K562 (cell line): ENCODE measurements at regions not wholly inside any gene's neighbourhood (a gene's known extent, or its start where the extent isn't known, plus 50 kb on each side); places are given as distances from the start of the nearest gene placed in this dataset.

Source experiments
- ARID4B ChIP-seq: sonication (generic); formaldehyde crosslinking; IDR thresholded peaks from 2 replicates; pipeline ENCODE4 v1.8.0; 2022; ENCODE audit warnings: mild to moderate bottlenecking, missing genetic modification reagents
- BACH1 ChIP-seq: fragments of 200-800 bp; sonication (Bioruptor generic); IDR thresholded peaks from 2 replicates; pipeline ENCODE4 v1.6.1; 2016; ENCODE audit warnings: missing genetic modification characterization, missing compliant biosample characterization
- BRD9 ChIP-seq: fragments of 450-650 bp; IDR thresholded peaks from 2 replicates; pipeline ENCODE4 v1.6.1; 2018; ENCODE audit warnings: low read depth; ENCODE audit not compliant: partially characterized antibody
- CEBPG ChIP-seq, 3 experiments: fragments of 200-800 bp in 1 of 3; sonication (Bioruptor generic) in 1 of 3; sonication (generic) in 1 of 3; formaldehyde crosslinking in 1 of 3; IDR thresholded peaks in 2 of 3; conservative IDR thresholded peaks in 1 of 3; 2 replicates each; pipeline versions ENCODE4 v1.6.1 to v1.8.0; 2016 to 2022; ENCODE audit warnings: missing compliant biosample characterization in 2 of 3, missing genetic modification characterization in 2 of 3, mild to moderate bottlenecking in 1 of 3, missing genetic modification reagents in 1 of 3
- CREB1 ChIP-seq, 2 experiments: sonication (generic) in 1 of 2; formaldehyde crosslinking in 1 of 2; IDR thresholded peaks; 2 replicates each; pipeline versions ENCODE4 v1.6.1 to v1.8.0; 2012 to 2022; ENCODE audit warnings: inconsistent platforms in 1 of 2, mild to moderate bottlenecking in 1 of 2, missing genetic modification reagents in 1 of 2, moderate library complexity in 1 of 2
- CXXC5 ChIP-seq: fragments of 250-450 bp; sonication (Bioruptor Pico); IDR thresholded peaks from 2 replicates; pipeline ENCODE4 v1.8.0; 2022; ENCODE audit warnings: inconsistent platforms, mild to moderate bottlenecking, moderate library complexity
- ETV1 ChIP-seq: fragments of 450-650 bp; conservative IDR thresholded peaks from 2 replicates; pipeline ENCODE4 v1.6.1; 2016; ENCODE audit warnings: missing genetic modification characterization, control low read depth, low read depth, missing compliant biosample characterization
- GTF2E2 ChIP-seq: fragments of 200-800 bp; sonication (Bioruptor generic); IDR thresholded peaks from 2 replicates; pipeline ENCODE4 v1.6.1; 2016; ENCODE audit warnings: missing genetic modification characterization, missing compliant biosample characterization
- HMBOX1 ChIP-seq: sonication (generic); IDR thresholded peaks from 2 replicates; pipeline ENCODE4 v1.6.1; 2016
- HMG20B ChIP-seq: fragments of 250-450 bp; sonication (Bioruptor Pico); IDR thresholded peaks from 2 replicates; pipeline ENCODE4 v1.5.0; 2021; ENCODE audit warnings: mild to moderate bottlenecking
- HSF4 ChIP-seq: fragments of 250-450 bp; sonication (Bioruptor Pico); IDR thresholded peaks from 2 replicates; pipeline ENCODE4 v2.1.2; 2022; ENCODE audit warnings: mild to moderate bottlenecking, moderate library complexity, borderline replicate concordance
- MTA3 ChIP-seq: fragments of 450-650 bp; formaldehyde crosslinking; IDR thresholded peaks from 2 replicates; pipeline ENCODE4 v1.6.1; 2017; ENCODE audit warnings: mild to moderate bottlenecking, borderline replicate concordance
- NCOA1 ChIP-seq: fragments of 450-650 bp; IDR thresholded peaks from 2 replicates; pipeline ENCODE4 v1.6.1; 2016; ENCODE audit warnings: low read depth
- NFE2L1 ChIP-seq: fragments of 450-650 bp; IDR thresholded peaks from 2 replicates; pipeline ENCODE4 v1.6.1; 2016; ENCODE audit warnings: missing genetic modification characterization, low read depth, mild to moderate bottlenecking, missing compliant biosample characterization, moderate library complexity, borderline replicate concordance
- THRB ChIP-seq: fragments of 450-650 bp; formaldehyde crosslinking; conservative IDR thresholded peaks from 2 replicates; pipeline ENCODE4 v1.4.0; 2022; ENCODE audit warnings: mild to moderate bottlenecking, missing genetic modification characterization
- VEZF1 ChIP-seq: fragments of 200-800 bp; sonication (Bioruptor generic); IDR thresholded peaks from 2 replicates; pipeline ENCODE4 v1.6.1; 2017; ENCODE audit warnings: missing genetic modification characterization, missing compliant biosample characterization

GRCh38 chr12:46549527-46550265 lies 177.1 kb upstream of the SLC38A2 start (continued):
- TF ChIP-seq VEZF1 (CRISPR knock-in tag) (peak; percentile 55), BACH1 (tag) (peak; percentile 24; the same call in 1 of the 2 replicates), ETV1 (tag) (peak; percentile 97), NFE2L1 (tag) (no peak), HSF4 (CRISPR knock-in tag) (no peak), HMG20B (CRISPR knock-in tag) (no peak), GTF2E2 (tag) (peak; percentile 9; the same call in 1 of the 2 replicates), BRD9 (peak; percentile 95), NCOA1 (peak; percentile 30; the same call in 1 of the 2 replicates), ARID4B (CRISPR knock-in tag) (no peak), THRB (CRISPR knock-in tag) (peak; percentile 71; the same call in 1 of the 2 replicates), MTA3 (0 out of 2 replicates have a peak, but pooled peaks have one; percentile 59), CEBPG (CRISPR knock-in tag; IDR thresholded peaks at IDR 0.05) (peak; percentile 97), CEBPG (tag; conservative IDR thresholded peaks at IDR 0.05 in 1 of 2, IDR thresholded peaks at IDR 0.05 in 1 of 2) (peak; percentile 96 to 100), CREB1 (IDR thresholded peaks at IDR 0.05) (peak; percentile 40; the same call in 1 of the 2 replicates), CREB1 (CRISPR knock-in tag; IDR thresholded peaks at IDR 0.05) (no peak), HMBOX1 (0 out of 2 replicates have a peak, but pooled peaks have one; percentile 19), CXXC5 (peak; percentile 74)
